ENCODE measurements at regions not wholly inside any gene's neighbourhood (a gene's known extent, or its start where the extent isn't known, plus 50 kb on each side); places are given as distances from the start of the nearest gene placed in this dataset.

GRCh38 chr2:176681584-176682115, 412.4 kb downstream of the MTX2 start:
- CTCF ChIA-PET: no interaction called here
- POLR2A ChIA-PET: no interaction called here

GRCh38 chr2:176682278-176682677, 413.0 kb downstream of the MTX2 start:
- ChIA-PET POLR2A (no interaction called here), CTCF (no interaction called here)

GRCh38 chr2:176683618-176684111, 414.4 kb downstream of the MTX2 start:
- ChIA-PET CTCF (no interaction called here), POLR2A (no interaction called here)

GRCh38 chr2:176685908-176686307, 416.7 kb downstream of the MTX2 start:
- CTCF ChIA-PET: no interaction called here
- POLR2A ChIA-PET: no interaction called here

- ChIA-PET CTCF (no interaction called here), POLR2A (no interaction called here)
Measured at GRCh38 chr2:176686328-176686727, 417.1 kb downstream of the MTX2 start.

- POLR2A ChIA-PET: no interaction called here
Measured at GRCh38 chr2:176687342-176687741, 418.1 kb downstream of the MTX2 start.

GRCh38 chr2:176687944-176688343, 418.7 kb downstream of the MTX2 start:
- ChIA-PET POLR2A (no interaction called here), CTCF (no interaction called here)

More at GRCh38 chr2:176687342-176687741, 418.1 kb downstream of the MTX2 start:
- CTCF ChIA-PET: no interaction called here

- CTCF ChIA-PET: no interaction called here
Measured at GRCh38 chr2:176689711-176690110, 420.5 kb downstream of the MTX2 start.

GRCh38 chr2:176691471-176691870, 422.2 kb downstream of the MTX2 start:
- ChIA-PET POLR2A (no interaction called here), CTCF (no interaction called here)

More at GRCh38 chr2:176689711-176690110, 420.5 kb downstream of the MTX2 start:
- POLR2A ChIA-PET: no interaction called here

- POLR2A ChIA-PET: no interaction called here
- CTCF ChIA-PET: no interaction called here
Measured at GRCh38 chr2:176692533-176692932, 423.3 kb downstream of the MTX2 start.

- CTCF ChIA-PET: no interaction called here
- POLR2A ChIA-PET: no interaction called here
Measured at GRCh38 chr2:176699098-176699497, 429.9 kb downstream of the MTX2 start.

GRCh38 chr2:176699644-176700043, 430.4 kb downstream of the MTX2 start:
- CTCF ChIA-PET: no interaction called here
- POLR2A ChIA-PET: no interaction called here

- POLR2A ChIA-PET: no interaction called here
Measured at GRCh38 chr2:176702131-176702530, 432.9 kb downstream of the MTX2 start.

GRCh38 chr2:176704282-176704858, 435.1 kb downstream of the MTX2 start:
- CTCF ChIA-PET: no interaction called here
- POLR2A ChIA-PET: no interaction called here

More at GRCh38 chr2:176702131-176702530, 432.9 kb downstream of the MTX2 start:
- CTCF ChIA-PET: no interaction called here

- POLR2A ChIA-PET: no interaction called here
- CTCF ChIA-PET: no interaction called here
Measured at GRCh38 chr2:176709149-176709951, 440.1 kb downstream of the MTX2 start.

GRCh38 chr2:176709991-176710390, 440.7 kb downstream of the MTX2 start:
- ChIA-PET CTCF (no interaction called here), POLR2A (no interaction called here)

- POLR2A ChIA-PET: no interaction called here
Measured at GRCh38 chr2:176710657-176711186, 441.5 kb downstream of the MTX2 start.

GRCh38 chr2:176725873-176726645, 456.8 kb downstream of the MTX2 start:
- POLR2A ChIA-PET: no interaction called here

More at GRCh38 chr2:176710657-176711186, 441.5 kb downstream of the MTX2 start:
- CTCF ChIA-PET: no interaction called here

GRCh38 chr2:176727696-176728095, 458.5 kb downstream of the MTX2 start:
- ChIA-PET CTCF (interaction anchor here (0.6 kb wide), 1 partner anchor 53 kb away, joined by 3 read pairs; no protein-coding TSS in a partner anchor), POLR2A (no interaction called here)

More at GRCh38 chr2:176725873-176726645, 456.8 kb downstream of the MTX2 start:
- CTCF ChIA-PET: no interaction called here

Data from activated CD8-positive, alpha-beta memory T cell treated with anti-CD3 and anti-CD28 coated beads for 36 hours (primary cell).